ENCODE measurements at regions not wholly inside any gene's neighbourhood (a gene's known extent, or its start where the extent isn't known, plus 50 kb on each side); places are given as distances from the start of the nearest gene placed in this dataset.

- DNase-seq = peak in 1 of 2 experiments; percentile 25
These were observed 543.0 kb downstream of the MAT2B start for GRCh38 chr5:164048359-164048926.

GRCh38 chr5:164051745-164052144 lies 546.3 kb downstream of the MAT2B start:
- DNase-seq = no peak

DNA sequence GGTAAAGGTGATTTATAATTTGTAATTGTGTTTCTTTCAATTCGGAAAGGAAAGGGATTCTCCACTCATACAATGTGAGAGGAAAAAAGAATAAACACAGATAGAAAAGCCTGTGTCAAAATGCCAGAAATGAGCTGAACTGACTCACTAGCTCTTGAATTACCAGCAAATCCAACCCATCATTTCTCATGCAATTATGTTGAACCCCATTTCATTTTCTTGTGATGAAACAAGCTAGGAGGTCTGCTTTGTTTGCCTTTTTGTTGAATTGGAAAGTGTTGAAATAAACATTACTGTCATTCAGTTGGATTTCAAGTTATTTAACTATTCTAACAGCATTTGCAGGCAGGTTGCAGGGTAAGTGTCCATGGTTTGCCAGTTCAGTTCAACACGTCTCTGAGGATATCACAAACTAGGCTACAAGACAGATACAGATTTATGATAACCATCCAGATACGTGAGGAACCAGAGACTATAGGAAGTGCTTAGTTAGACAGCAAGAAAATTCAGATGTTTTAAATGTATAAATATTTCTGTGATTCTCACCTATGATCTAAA lies 547.2 kb downstream of the MAT2B start:
- DNase-seq = no peak

- DNase-seq = no peak
These were observed 547.7 kb downstream of the MAT2B start for GRCh38 chr5:164053123-164053522.

DNA sequence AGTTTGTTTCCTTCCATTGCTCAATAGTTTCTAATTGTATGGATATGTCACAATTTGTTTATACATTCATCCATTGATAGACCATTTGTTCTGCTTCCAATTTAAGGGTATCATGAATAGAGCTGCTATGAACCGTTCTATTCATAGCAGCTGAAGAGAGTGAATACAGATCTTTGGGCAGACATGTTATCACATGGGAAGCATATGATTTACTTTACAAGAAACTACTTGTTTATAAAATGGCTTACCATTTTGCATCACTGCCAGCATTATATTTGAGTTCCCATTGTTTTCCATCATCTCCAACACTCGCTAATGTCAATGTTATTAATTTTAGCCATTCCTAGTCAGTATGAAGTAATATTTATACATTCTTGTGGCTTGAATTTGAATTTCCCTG lies 549.0 kb downstream of the MAT2B start:
- DNase-seq = no peak

GRCh38 chr5:164057121-164057520 lies 551.7 kb downstream of the MAT2B start:
- no peak for DNase-seq

DNA sequence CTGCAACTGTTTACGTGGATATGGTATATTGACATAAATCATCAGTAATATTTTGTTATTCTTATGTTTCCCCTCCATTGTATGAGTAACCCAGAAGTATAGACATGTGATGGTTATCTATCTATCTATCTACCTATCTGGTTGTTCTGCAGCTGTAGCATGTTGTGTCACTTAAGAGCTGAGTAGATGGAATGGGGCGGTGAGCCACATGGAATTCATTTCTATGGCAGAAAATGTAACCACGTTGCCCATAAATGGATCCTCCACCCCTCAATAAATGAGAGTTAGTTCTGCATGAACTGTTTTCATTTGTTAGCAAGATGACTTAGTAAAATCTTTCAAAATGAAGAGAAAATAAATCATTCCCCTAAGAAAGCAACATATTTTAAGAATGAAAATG lies 553.2 kb downstream of the MAT2B start:
- no peak for DNase-seq

DNA sequence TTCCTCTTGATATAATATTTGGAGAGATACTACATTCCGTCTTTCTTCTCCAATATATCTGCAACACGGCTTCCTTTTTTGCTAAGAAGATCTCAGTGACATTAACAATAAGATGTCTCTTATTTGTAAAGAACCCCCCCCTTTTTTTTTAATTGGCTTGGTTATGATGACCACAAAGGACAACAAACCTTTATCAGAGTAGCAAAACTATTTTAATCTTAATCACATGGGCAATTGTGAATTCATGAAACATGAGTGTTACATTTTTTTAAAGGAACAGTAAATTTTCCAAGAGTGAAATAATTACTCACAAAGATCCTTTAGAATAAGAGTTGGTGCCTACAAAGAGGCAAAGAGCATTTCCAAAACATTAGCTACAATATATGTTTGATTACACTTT lies 554.1 kb downstream of the MAT2B start:
- no peak for DNase-seq

GRCh38 chr5:164060786-164061355 lies 555.5 kb downstream of the MAT2B start:
- no peak for DNase-seq

DNA sequence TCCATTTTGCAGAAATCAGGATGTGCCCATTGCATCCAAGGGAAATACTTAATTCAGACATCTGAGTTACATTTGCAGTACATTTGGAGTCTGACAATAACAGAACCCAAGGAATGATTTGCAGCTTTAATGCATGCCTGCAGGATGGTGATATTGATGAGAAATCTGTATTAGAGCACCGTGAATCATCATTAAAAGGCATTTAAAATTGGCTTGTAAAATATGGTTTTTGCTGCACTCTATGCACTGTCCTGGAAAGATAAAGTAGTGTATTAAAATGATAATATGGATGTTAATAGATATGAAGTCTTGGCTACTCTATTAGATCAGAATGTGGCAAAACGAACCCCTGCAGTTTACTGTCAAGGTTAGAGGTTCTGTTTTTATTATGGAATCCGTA lies 556.9 kb downstream of the MAT2B start:
- no peak for DNase-seq

GRCh38 chr5:164065266-164065665 lies 559.8 kb downstream of the MAT2B start:
- no peak for DNase-seq

- no peak for DNase-seq
These were observed 566.3 kb downstream of the MAT2B start for GRCh38 chr5:164071671-164072070.

DNA sequence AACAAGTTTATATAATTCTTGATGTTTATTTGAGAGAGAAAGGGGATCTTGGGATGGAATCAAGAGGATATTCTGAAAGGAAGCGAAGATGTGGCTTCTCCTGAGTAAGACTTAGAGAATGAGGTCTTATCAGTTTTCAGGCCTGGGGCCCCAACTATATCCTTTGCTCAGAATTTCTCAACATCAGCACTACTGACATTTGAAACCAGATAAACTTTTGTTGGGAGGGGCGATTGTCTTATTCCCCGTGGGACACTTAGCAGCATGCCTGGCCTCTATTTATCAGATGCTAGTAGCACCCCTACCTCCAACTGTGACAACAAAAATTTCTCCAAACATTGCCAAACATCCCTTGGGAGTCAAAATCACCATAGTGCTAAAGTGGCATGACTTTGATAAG lies 567.7 kb downstream of the MAT2B start:
- DNase-seq = no peak

- no peak for DNase-seq
These were observed 571.1 kb downstream of the MAT2B start for GRCh38 chr5:164076556-164076955.

DNA sequence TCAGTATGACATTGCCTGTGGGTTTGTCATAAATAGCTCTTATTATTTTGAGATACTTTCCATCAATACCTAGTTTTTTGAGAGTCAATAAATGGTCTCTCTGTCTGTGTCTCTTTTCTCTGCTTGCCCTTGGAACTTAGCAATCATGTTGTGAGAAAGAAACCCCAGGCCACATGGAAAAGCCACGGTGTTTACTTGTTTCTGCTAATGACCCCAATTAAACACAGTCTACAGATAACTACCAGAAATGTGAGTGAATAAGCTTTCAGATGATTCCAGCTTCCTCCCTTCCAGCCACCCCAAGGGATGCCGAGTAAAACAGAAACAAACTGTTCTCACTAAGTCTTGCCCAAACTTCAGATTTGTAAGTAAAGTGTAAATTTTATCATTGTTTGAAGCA lies 584.9 kb downstream of the MAT2B start:
- DNase-seq = no peak

GRCh38 chr5:164091836-164092235 lies 586.4 kb downstream of the MAT2B start:
- no peak for DNase-seq

DNA sequence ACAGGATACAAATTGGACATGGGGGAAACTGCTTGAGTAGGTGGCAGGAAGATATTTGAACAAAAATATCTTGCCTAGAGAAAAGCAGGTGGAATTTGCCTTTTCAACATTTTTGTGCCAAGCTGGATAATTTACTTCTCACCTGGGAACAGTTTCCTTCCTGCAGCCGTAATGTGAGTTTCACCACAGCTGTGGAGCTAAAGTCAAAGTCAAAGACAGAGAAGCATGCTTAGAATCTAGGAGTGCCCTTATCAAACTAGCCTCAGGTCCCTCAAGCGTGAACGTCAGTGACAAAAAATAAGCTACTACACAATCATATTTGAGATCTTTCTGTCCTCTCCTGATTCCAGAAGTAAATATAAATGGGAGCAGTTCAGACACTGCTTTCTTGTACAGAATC lies 588.9 kb downstream of the MAT2B start:
- no peak for DNase-seq

DNA sequence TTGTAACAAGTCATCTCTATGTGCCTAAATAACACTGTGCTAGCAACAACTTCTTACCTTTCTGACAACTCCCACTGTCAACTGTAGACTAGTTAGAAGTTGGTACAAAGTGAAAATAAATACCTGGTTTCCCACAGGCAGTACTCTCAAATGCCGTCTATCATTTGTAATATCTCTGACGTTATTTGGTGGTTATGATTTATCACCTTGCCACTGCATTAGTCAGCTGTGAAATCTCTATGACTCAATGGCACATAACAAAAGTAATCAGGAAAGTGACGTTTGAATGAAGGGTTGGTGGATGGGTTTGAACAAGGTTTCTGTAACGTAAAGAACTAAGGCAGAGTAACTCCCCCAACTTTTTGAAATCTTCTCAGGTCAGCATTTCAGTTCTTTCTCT lies 592.3 kb downstream of the MAT2B start:
- DNase-seq = no peak

GRCh38 chr5:164098531-164098930 lies 593.1 kb downstream of the MAT2B start:
- DNase-seq = no peak

DNA sequence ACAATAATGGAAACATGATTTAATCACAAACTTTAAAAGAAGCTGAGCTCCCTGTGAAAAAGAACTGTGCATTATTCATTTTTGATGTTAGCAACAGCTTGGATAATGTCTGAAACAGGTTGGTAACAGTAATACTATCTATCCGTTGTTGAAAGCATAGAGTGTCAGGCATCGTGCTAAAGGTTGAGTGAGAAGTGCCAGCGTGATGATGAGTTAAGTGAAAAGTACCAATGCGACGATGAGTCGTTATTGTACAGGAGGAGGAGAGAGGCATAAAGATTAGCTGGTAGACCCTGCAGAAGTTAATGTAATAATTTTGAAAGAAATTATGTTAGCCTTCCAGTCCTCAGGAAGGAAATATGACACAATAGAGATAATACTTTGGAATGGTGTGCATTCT lies 593.6 kb downstream of the MAT2B start:
- no peak for DNase-seq

GRCh38 chr5:164115420-164115819 lies 610.0 kb downstream of the MAT2B start:
- DNase-seq = no peak

- DNase-seq = peak; percentile 1 to 43
These were observed 614.5 kb downstream of the MAT2B start for GRCh38 chr5:164119806-164120447.

GRCh38 chr5:164127527-164127926 lies 622.1 kb downstream of the MAT2B start:
- DNase-seq = no peak

DNA sequence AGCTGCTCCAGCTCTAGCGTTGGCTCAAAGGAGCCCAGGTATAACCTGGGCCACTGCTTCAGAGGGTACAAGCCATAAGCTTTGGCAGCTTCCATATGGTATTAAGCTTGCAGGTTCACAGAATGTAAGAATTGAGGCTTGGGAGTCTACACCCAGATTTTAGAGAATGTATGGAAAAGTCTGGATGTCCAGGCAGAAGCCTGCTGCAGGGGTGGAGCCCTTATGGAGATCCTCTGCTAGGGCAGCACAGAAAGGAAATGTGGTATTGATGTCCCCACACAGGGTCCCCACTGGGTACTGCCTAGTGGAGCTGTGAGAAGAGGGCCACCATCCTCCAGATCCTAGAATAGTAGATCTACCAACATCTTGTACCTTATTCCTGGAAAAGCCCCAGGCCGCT lies 626.9 kb downstream of the MAT2B start:
- no peak for DNase-seq

GRCh38 chr5:164137095-164137494 lies 631.7 kb downstream of the MAT2B start:
- no peak for DNase-seq

Data from NCI-H2081 (cell line).